Psoas muscle (tissue), 7 donors: ENCODE measurements at regions not wholly inside any gene's neighbourhood (a gene's known extent, or its start where the extent isn't known, plus 50 kb on each side); places are given as distances from the start of the nearest gene placed in this dataset.

Source experiments
- ATAC-seq, 4 donors: fragments of 200-7000 bp; cut with Tn5 transposase; one replicate each; pipeline ENCODE4 v1.9.1; 2020; ENCODE audit warnings: moderate library complexity in 3 of 4, mild to moderate bottlenecking in 2 of 4
- DNase-seq, 2 donors: peaks; one replicate each; pipeline ENCODE4 v3.0.0-alpha.2; 2020
- H3K27ac ChIP-seq: fragments of 200-600 bp; one replicate; pipeline ENCODE4 v1.8.0; 2022
- H3K27me3 ChIP-seq, 3 donors: fragments of 200-600 bp in 1 of 3; one replicate each; pipeline versions ENCODE4 v1.6.1 to v1.8.0; 2013 to 2022; ENCODE audit warnings: low read length in 2 of 3, mild to moderate bottlenecking in 2 of 3, moderate library complexity in 1 of 3; ENCODE audit not compliant: insufficient read depth in 3 of 3
- H3K36me3 ChIP-seq, 2 donors: fragments of 200-600 bp in 1 of 2; one replicate each; pipeline versions ENCODE4 v1.6.1 to v1.8.0; 2013 to 2022; ENCODE audit warnings: low read depth in 1 of 2, mild to moderate bottlenecking in 1 of 2, moderate library complexity in 1 of 2; ENCODE audit not compliant: insufficient read depth in 1 of 2
- H3K4me1 ChIP-seq: fragments of 200-600 bp; one replicate; pipeline ENCODE4 v1.8.0; 2022
- H3K4me3 ChIP-seq: fragments of 200-600 bp; one replicate; pipeline ENCODE4 v1.8.0; 2022; ENCODE audit warnings: mild to moderate bottlenecking
- H3K9me3 ChIP-seq: fragments of 200-600 bp; one replicate; pipeline ENCODE4 v1.8.0; 2022
- WGBS, 3 donors: extraction: QIAGEN DNeasy Blood & Tissue Kit; methylation state at CpG; one replicate each; pipeline versions ENCODE4 v1.1.6 to v1.1.7; 2013; 5-methylcytosine and 5-hydroxymethylcytosine counted together
- intact Hi-C, 2 donors: fragments of 100-400 bp; cut with DNase I; formaldehyde crosslinking; loops; one replicate each; pipeline versions ENCODE4 v1.11.0 to v1.14.2; 2022
- TF ChIP-seq, protein P1 (sequence below): fragments of 200-600 bp; IDR thresholded peaks from one replicate; pipeline ENCODE4 v1.8.0; 2022; ENCODE audit warnings: antibody characterized with exemption
- donor health status: healthy with polysubstance abuse.
- donor health status: DM: no; HTN: no; CAD: no; lungs with moderate emphysema.
- donor health status: Bipolar disorder and iron deficiency.
- donor health status: healthy.
- donor health status: DM: yes; HTN: yes; CAD: no.
- donor health status: DM: no; HTN: no; CAD: no.
- donor health status: DM: yes; HTN: yes; CAD: no.

DNA sequence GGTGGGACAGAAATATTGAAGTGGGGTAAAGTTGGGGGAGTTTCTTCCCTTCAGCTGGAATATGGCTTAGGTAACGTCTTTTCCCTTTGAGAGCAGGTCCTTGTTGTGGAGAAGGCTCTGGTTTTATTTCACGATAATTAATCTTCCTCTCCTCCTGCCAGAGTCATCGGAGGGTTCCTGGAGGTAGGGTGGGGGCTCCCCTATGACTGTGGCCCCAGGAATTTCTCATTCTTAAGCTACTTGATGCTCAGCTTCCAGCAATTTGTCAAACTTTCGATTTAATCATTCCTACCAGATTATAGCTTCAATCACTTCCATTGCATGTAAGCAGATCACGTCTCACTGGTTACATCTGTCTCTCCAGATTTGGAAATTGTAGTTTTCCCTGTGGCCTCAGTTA lies 242.8 kb upstream of the PLET1 start:
- no peak overlapping the region for H3K27ac ChIP-seq
- H3K9me3 ChIP-seq = no peaks in the 10 kb centered on the region
- H3K27me3 ChIP-seq = no peaks in the 10 kb centered on the region
- no peaks in the 10 kb centered on the region for H3K36me3 ChIP-seq
- no peak overlapping the region for H3K4me3 ChIP-seq
- TF ChIP-seq, protein P1, sequence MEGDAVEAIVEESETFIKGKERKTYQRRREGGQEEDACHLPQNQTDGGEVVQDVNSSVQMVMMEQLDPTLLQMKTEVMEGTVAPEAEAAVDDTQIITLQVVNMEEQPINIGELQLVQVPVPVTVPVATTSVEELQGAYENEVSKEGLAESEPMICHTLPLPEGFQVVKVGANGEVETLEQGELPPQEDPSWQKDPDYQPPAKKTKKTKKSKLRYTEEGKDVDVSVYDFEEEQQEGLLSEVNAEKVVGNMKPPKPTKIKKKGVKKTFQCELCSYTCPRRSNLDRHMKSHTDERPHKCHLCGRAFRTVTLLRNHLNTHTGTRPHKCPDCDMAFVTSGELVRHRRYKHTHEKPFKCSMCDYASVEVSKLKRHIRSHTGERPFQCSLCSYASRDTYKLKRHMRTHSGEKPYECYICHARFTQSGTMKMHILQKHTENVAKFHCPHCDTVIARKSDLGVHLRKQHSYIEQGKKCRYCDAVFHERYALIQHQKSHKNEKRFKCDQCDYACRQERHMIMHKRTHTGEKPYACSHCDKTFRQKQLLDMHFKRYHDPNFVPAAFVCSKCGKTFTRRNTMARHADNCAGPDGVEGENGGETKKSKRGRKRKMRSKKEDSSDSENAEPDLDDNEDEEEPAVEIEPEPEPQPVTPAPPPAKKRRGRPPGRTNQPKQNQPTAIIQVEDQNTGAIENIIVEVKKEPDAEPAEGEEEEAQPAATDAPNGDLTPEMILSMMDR = no peak
- 78 to 82% (median 81%) methylated on average over 5 of the region's 5 CpGs for WGBS, 3 donors
- no peak for ATAC-seq
- no peak for DNase-seq
- intact Hi-C loops = no loop called here
- H3K4me1 ChIP-seq = no peaks in the 10 kb centered on the region

DNA sequence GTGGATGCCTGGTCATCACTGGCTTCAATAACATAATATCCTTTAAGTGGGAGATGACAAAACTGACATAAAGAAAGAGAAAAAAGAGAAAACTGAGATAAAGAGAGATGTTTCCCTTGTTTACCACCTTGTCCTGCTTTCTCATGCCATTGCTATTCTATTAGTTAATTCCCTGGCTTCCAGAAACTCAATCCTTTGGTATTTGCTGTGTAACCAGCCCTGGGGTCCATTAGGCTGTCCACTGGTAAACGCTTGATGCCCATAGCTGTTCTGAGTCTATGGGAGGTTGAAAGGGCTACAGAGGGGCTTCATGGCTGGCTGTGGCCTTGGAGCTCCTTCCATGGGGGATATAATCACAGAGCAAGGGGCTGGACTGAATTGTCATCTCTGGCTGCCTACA lies 243.4 kb upstream of the PLET1 start:
- Histone ChIP-seq H3K4me3 (no peak overlapping the region), H3K36me3 (no peaks in the 10 kb centered on the region), H3K27me3 (no peaks in the 10 kb centered on the region), H3K9me3 (no peaks in the 10 kb centered on the region), H3K27ac (no peak overlapping the region), H3K4me1 (no peaks in the 10 kb centered on the region)
- DNase-seq (no peak), ATAC-seq (no peak)
- TF ChIP-seq, protein P1 = no peak
- WGBS, 3 donors = 79 to 90% (median 84%) methylated on average over 1 of the region's 1 CpG
- intact Hi-C loops = no loop called here

GRCh38 chr11:112506852-112507251 lies 246.2 kb upstream of the PLET1 start:
- WGBS, 3 donors = 88 to 92% (median 88%) methylated on average over 1 of the region's 1 CpG
- H3K36me3 ChIP-seq = no peaks in the 10 kb centered on the region
- no peak for DNase-seq
- TF ChIP-seq, protein P1 = no peak
- ATAC-seq = no peak
- H3K27ac ChIP-seq = no peak overlapping the region
- intact Hi-C loops = no loop called here
- no peak overlapping the region for H3K4me3 ChIP-seq
- H3K27me3 ChIP-seq = no peaks in the 10 kb centered on the region
- H3K9me3 ChIP-seq = no peaks in the 10 kb centered on the region
- no peaks in the 10 kb centered on the region for H3K4me1 ChIP-seq

DNA sequence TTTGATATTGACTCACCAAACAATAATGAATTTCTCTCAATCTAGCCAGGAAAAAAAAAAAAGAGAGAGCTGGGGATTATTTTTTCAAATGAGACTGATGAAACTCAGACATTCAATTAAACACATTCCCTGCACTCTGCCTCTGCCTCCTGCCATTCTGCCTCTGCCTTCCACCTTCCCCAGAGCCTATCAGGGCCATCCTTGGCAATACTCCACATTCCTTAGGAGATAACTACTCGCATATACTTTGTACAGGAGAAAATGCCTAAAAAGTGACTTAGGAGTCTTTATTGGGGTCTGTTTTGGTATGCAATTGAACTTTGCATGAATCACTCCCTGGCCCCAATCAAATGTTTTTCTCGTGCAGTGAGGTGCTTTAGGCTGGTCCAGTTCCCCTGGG lies 246.6 kb upstream of the PLET1 start:
- Histone ChIP-seq H3K27me3 (no peaks in the 10 kb centered on the region), H3K4me1 (no peaks in the 10 kb centered on the region), H3K27ac (no peak overlapping the region), H3K36me3 (no peaks in the 10 kb centered on the region), H3K4me3 (no peak overlapping the region), H3K9me3 (no peaks in the 10 kb centered on the region)
- no peak for ATAC-seq
- whole genome bisulfite sequencing, 3 donors = 70 to 74% (median 74%) methylated on average over 2 of the region's 2 CpGs
- DNase-seq = no peak
- intact Hi-C loops = no loop called here
- TF ChIP-seq, protein P1 = no peak

- H3K36me3 ChIP-seq = no peaks in the 10 kb centered on the region
- H3K4me3 ChIP-seq = no peak overlapping the region
- DNase-seq (no peak), ATAC-seq (no peak)
- intact Hi-C loops = no loop called here
- WGBS, 3 donors = 81 to 85% (median 84%) methylated on average over 2 of the region's 2 CpGs
- H3K27ac ChIP-seq = no peak overlapping the region
- H3K9me3 ChIP-seq = no peaks in the 10 kb centered on the region
- no peaks in the 10 kb centered on the region for H3K27me3 ChIP-seq
- H3K4me1 ChIP-seq = no peaks in the 10 kb centered on the region
- TF ChIP-seq, protein P1 = no peak
These were observed 248.1 kb upstream of the PLET1 start for GRCh38 chr11:112508750-112509149.
